ENCODE measurements at regions not wholly inside any gene's neighbourhood (a gene's known extent, or its start where the extent isn't known, plus 50 kb on each side); places are given as distances from the start of the nearest gene placed in this dataset.
"Not testable (repeated sequence)": the region's sequence is repeated elsewhere in the genome, so short reads cannot be mapped to it uniquely, and the experiment has no call there.

DNA sequence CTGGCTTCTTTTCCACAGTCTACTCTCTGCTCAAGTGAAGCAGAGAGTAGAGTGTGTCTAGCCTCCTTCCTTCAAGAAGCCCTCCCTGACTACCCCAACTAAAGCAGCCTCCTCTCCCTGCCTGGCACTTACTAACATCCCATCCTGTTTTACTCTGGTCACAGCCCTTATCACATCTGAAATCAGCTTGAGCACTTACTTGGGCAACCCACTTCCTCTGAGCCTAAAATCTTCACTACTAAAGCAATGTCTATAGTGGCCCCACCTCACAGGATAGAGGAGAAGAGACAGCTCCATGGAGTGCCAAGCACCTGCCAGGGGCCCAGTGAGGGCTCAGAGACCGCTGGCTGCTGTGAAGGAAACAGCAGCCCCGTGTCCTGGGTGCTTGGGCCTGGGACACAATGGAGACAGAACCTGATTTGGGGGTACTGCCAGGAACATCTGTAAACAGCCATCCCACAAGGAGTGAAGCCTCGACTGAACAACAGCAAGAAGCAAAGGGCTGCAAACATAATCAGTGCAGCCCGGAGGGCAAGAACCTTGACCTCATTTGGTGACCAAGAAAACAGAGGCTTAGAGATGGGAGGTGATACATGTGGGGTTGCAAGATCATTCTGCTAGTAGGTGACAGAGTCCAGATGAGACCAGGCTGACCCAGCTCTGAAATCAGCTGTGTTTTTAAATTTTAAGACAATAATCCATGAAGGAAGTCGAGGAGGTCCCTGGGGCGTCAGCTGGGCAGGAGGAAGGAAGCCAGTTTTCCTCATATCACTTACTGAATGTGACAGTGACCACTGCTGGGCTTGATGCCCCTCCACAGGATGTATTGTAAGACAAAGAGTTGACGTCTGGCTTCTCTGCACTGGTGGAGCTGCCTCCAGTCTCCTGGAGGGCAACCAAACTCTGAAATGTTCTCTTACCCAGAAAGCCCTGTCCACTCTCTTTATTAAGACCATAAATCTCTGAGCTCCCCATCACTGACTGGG is 710.6 kb downstream of the MATN1 start:
- DNase-seq: no peak
- intact Hi-C loops (cut with DNase I): no loop called here

DNA sequence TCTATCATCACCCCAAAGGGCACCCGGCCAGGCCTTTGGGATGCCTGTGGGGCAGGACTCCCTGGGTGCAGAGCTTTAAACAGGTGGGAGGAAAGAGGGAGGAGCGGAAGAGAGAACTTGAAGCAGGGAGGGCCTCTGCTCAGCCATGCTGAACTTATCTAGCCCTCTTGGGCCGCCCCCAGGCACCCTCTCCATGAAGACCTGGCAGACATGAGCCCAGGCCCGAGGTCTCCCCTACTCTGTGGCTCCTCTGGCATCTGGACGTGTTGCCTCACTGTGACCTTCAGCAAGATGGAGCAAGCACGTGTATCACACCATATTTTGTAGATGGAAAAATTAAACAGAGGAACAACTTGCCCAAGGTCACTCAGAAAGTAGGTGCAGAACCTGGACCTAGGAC is 711.4 kb downstream of the MATN1 start:
- intact Hi-C loops (cut with DNase I): no loop called here
- DNase-seq: no peak

DNA sequence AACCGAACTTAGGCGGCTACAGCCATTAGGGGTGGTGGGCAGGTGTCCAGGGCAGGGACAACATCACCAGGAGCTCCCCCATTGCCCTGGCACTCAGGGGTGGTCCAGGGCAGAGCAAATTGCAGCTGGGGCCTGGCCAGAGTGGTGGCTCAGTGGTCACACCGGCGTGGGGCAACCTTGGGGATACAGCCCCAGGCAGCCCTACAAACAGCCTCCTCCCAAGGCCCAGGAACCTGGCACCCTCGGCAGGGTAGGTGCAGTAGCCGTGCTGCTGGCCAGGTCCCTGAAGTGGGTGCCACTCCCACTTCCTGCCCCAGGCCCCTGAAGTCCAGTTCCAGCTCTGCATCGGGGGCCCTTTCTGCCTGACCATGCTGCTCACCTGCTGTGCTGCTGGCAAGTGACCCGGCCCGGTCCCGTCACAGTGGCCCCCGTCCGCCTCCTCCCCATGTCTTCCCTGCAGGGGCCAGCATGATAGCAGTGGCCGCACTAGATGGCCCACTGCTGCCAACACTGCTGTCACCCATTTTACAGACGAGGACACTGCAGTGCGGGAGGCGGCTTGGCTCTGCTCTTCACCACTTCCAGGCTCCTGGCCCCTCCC is 712.8 kb downstream of the MATN1 start:
- DNase-seq: no peak

DNA sequence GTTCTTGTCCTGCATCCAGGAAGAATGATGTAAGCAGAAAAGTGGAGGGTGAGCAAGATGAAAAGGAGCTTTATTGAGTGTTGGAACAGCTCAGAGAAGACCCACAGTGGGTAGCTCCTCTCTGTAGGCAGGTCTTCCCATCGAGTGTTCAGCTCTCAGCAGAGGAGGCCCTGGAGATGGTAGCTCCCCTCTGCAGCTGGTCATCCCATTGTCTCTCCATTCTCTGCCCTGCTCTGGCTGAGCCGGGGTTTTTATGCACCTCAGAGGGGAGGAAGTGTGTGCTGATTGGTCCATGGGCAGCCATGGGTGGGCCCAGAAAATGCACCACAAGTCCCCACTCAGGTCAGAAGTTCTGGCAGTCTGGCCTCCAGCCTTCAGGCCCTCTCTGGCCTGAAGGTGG is 713.7 kb downstream of the MATN1 start:
- no peak for DNase-seq
- intact Hi-C loops (cut with DNase I): no loop called here

More for the DNA sequence above, 712.8 kb downstream of the MATN1 start:
- intact Hi-C loops (cut with DNase I): no loop called here

DNA sequence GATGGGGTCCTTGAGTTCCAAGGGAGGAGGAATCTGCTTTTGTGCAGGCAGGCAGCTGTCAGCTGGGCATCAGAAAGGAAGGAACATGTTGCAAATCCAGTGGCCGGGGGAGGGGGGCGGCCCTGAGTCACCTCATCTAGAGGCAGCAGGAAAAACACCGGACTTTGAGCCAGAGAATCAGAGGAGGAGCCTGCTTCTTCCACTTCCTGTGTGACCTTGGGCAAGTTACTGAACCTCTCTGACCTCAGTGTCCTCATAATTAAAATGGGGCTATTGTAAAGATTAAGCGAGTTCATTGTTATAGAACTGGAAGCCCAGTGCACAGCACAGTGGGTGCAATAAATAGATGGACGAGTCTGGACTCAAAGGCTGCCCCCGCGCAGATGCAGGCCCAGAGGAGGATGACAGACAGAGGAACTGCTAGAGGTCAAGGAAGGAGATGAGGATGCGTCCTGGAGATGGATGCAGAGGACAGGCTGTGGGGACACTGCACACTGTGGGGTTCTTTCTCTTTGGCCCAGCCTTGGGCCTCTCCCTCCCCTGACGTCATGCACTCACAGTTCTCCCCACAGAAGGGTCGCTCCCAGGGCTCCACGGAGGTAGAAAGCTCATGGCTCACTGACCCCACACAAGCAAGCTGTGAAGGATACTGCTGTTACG is 714.3 kb downstream of the MATN1 start:
- intact Hi-C loops (cut with DNase I): no loop called here
- DNase-seq: no peak

DNA sequence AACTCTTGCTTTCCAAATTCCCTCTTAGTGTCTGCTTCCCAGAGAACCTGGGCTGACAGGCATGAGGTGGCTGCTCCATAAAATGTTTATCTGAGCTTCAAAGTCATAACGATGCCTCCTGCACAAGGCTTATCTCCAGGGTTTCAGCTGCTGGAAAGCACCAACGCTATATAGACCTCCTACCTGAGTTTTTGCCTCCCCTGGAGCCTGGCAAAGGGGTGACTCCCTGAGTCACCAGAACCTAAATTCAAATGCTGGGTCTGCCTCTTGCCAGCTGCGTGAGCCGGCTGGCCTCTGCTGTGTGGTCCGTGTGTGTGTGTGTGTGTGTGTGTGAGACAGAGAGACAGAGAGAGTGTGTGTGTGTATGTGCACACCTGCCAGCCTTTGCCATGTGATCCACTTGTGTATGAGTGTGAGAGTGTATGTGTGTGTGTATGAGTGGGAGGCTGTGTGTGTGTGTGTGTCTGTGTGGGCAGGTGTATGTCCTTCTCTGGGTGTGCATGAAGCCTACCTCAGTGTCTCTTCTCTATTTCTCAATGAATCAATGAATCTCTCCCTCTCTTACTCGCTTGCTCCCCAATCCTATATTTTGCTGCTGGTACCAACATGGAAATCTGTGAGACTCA is 714.9 kb downstream of the MATN1 start:
- intact Hi-C loops (cut with DNase I): no loop called here
- DNase-seq: no peak

DNA sequence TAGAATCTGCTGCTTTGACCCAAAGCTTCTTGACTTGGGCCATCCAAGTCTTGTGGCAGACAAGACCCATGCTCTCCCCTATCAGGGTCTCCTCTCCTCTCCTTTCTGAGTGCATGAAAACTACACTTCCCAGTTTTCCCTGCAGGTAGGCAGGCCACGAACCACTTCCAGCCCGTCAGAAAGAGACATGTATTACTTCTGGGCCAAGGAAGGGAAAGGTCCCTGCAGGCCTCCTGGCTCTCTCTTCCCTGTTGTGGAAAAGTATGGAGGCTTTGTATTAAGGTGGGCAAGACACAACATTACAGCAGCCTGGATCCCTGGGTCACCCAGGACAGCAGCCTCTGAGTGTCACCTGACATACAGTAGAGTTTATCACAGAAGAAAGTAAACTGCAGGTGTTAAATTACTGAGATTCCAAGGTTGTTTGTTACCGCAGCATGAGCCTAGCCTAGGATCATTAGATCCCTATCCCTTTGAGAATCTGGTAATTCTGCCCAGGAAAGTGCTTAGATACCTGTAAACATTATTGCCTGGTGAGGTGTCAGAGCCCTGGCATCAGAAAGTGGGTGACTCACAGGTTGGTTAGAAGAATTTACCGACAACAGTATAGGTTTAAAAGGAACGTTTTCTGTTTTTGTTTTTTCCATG is 717.3 kb downstream of the MATN1 start:
- no peak for DNase-seq
- intact Hi-C loops (cut with DNase I): no loop called here

DNA sequence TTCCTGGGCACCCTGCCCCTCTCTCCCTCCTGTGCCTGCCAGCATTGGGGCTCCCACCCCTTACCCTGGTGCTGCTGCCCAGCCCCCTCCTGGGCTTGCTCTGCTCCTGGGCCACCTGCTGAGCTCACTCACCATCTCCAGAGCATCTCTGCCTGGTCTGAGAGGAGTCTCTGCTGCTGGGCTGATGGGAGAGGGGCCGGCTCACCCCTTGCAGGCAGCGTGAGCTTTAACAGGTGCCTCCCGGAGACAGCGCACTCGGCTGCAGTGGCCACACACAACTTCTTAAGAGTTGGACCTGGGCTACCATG is 721.7 kb downstream of the MATN1 start:
- DNase-seq: no peak
- intact Hi-C loops (cut with DNase I): no loop called here

DNA sequence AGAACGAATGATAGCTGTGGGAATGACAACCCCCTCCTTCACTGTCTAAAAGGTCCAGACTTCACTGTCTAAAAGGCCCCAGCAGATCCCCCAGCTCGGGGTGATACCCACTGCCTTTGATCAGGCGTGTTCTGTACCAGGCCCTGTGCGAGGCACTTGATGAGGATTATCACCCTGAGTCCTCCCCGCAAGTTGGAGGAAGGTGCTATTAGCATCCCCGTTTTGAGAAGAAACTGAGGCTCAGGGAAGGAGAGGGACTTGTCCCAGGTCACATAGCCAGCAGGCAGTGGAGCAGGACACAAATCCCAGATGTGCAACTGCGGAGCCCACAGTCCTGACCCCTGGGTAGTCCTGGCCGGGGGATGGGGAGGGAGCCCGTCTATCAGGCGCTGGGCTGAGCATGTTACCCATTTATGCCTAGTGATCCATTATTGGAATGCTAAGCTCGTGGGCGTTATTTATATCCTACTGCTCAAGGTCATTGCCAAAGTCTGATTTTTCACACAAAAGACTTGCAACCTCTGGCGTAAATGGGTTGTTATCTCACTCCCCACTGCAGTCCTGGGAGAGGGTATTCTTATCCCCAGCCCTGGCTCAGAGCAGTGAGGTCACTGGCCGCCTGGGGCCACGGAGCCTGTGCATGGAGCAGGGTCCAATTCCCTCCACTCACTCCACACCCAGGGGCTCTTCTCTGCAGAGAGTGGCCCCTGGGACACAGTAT is 722.2 kb downstream of the MATN1 start:
- intact Hi-C loops (cut with DNase I): no loop called here
- DNase-seq: no peak

DNA sequence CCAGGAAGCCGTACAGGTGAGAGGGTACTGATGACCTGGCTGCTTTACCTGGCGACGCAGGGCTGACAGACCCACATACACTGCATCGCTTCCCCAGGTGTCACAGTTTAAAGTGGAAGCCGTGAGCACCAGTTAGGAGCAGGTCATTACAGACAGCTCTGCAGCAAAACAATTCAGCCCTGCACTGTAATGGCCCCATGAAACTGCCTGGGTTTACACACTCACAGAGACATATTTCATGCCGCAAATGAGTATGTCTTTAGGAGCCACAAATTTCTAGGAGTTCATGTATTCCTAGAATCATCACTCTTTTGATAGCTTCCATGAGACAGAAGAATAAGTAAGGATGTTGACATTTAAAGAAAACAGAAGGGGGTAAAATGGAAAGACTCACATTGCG is 723.1 kb downstream of the MATN1 start:
- no peak for DNase-seq
- intact Hi-C loops (cut with DNase I): no loop called here

DNA sequence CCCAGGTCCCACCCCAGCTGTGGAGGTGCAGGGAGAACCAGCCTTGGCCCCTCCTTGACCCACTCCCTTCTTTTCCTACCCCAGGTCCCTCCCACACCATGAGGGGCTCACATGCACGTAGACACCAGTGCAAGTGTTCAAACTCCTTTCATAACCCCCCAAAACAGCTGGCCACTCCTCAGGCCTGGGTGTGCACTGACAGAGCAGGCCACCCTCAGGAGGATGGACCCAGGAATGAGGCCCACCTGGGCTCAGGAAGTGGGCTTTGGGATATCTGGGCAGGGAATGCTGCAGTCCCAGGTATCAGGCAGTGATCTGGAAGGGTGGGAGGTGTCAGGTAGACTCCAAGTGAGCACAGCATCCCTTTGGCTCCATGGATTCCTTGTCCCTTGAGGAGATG is 723.8 kb downstream of the MATN1 start:
- intact Hi-C loops (cut with DNase I): no loop called here
- no peak for DNase-seq

DNA sequence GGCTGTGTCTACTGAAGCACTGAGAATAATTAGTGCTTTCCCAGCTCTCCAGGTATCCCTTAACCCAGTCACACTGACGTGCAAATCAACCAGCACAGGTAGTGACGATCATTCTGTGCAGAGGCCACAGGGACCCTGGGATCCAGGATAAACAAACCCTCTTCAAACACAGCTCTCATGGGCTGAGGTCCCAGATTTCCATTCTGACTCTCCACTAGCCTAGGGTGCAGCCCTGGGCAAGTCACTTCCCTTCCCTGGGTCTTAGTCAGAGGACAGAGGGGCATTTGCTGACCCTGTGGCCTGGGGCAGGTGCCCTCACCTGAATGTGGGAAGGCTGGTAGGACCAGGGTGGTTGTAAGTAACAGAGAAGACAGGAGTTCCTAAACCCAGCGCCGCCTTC is 724.7 kb downstream of the MATN1 start:
- intact Hi-C loops (cut with DNase I): no loop called here
- DNase-seq: no peak

DNA sequence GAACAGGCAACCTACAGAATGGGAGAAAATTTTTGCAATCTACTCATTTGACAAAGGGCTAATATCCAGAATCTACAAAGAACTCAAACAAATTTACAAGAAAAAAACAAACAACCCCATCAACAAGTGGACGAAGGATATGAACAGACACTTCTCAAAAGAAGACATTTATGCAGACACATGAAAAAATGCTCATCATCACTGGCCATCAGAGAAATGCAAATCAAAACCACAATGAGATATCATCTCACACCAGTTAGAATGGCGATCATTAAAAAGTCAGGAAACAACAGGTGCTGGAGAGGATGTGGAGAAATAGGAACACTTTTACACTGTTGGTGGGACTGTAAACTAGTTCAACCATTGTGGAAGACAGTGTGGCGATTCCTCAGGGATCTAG is 725.6 kb downstream of the MATN1 start:
- DNase-seq; intact Hi-C loops (cut with DNase I): not testable (repeated sequence)

DNA sequence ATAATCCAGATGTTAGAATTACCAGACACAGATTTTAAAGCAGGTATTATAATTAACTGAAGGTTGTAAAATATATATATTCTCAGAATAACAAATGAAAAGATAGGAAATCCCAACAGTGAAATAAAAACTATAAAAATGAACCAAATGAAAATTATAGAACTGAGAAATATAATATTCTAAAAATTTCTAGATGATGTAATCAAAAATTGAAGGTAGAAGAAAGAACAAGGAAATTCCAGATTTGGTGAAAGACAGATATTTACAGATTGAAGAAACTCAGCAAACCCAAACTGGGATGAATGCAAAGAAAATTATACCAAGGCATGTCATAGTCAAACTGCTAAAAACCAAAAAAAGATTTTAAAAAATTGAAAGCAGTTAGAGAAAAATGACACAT is 729.4 kb downstream of the MATN1 start:
- intact Hi-C loops (cut with DNase I): no loop called here
- DNase-seq: no peak

DNA sequence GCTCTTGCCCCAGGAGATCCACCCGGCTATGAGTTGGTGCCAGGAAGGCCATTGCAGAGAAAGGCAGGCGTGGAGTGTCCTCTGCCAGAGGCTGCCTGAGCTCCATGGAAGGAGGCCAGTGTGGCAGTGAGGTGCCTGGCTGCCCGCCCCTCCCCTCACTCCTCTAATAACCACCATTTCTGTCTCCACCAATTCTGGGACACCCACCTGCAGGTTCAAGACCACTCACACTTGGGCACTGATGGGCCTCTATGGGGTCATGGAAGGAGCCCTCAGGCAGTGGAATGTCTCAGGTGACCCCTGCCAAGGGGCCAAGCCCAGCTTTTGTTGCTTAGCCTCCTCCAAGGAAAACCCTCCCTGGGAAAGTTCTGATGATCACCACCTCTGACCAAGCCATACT is 731.6 kb downstream of the MATN1 start:
- intact Hi-C loops (cut with DNase I): no loop called here
- DNase-seq: no peak

DNA sequence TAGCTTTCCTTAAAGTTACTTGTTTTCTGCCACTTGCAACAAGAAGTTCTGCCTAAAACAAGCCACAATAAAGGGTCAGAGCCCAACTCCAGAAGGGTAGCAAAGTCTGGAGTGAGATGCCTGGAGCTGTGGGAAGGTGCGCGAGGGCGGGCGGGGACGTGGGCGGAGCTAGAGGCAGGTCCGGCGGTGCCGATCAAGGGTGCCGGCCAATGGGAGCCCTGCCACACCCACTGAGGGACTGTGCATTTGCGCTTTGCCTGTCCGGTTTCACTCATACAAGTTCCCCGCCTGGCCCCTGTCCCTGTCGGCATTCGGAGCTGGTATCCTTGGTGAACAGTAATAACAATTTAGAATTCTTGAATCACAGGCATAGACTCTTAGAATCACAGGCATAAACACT is 732.4 kb downstream of the MATN1 start:
- intact Hi-C loops (cut with DNase I): no loop called here
- peak in 1 of 42 donors; percentile 35 for DNase-seq

DNA sequence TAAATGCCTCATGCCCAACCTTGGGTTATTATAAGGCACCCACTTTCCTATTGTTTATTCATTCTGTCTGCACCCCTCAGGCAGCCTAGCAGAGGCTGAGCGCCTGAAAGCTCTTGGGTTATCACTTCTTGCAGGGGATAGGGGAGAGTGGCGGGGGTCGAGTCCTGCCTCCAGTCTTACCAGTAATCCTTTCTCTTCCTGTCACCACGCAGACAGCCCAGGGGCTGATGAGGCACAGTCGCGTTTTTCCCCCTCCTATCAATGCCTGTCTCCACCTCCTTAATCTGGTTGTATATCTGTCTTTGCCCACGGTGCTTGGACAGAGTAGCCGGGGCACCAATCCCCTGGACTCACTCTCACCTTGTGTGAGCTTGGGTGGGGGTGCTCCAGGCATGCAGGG is 733.1 kb downstream of the MATN1 start:
- intact Hi-C loops (cut with DNase I): no loop called here
- no peak for DNase-seq

DNA sequence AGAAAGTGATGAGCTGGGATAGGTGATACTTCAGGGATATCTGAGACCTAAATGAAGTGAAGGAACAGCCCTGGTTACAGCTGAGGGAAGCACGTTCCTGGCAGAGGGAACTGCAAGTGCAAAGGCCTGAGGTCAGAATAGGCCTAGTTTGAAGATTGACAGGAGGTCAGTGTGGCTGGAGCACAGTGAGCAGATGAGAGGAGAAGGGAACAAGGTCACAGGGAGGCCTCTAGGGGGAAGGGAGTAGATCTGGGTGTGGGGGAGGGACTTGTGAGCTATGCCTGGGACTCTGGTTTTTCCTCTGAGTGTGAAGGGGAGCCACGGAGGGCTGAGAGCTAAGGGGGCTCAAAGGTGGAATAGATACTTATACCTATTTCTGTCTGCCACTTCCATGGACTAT is 736.4 kb downstream of the MATN1 start:
- intact Hi-C loops (cut with DNase I): no loop called here
- peak in 1 of 42 donors; percentile 35 for DNase-seq

DNA sequence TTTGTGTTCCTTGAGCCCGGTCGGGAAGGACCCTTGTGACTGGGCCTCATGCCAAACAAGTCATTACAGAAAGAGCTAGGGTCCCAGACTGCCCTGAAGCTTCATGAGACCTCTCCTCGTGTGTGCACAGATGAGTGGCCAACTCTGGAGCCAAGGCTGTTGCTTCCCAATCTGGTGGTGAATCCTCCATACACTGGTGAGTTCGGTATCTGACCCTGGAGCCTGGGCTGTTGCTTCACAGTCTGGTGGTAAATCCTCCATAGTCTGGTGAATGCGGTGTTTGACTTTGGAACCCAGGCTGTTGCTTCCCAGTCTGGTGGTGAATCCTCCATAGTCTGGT is 737.8 kb downstream of the MATN1 start:
- peak in 1 of 42 donors; percentile 18 for DNase-seq

More for the DNA sequence above, 737.8 kb downstream of the MATN1 start:
- intact Hi-C loops (cut with DNase I): no loop called here

Data from head of caudate nucleus (tissue), 42 donors.